ENCODE measurements at regions not wholly inside any gene's neighbourhood (a gene's known extent, or its start where the extent isn't known, plus 50 kb on each side); places are given as distances from the start of the nearest gene placed in this dataset.
"Not testable (repeated sequence)": the region's sequence is repeated elsewhere in the genome, so short reads cannot be mapped to it uniquely, and the experiment has no call there.

GRCh38 chr1:5611851-5612250, 380.4 kb downstream of the NPHP4 start:
- TF ChIP-seq CTCF (IDR thresholded peaks at IDR 0.05): no peak
- TF ChIP-seq POLR2A (IDR thresholded peaks at IDR 0.05): no peak
- intact Hi-C loops (cut with DNase I; ENCODE audit: low total_unique reads): no loop called here
- peak; percentile 53 to 84 for DNase-seq (ENCODE audit: low spot score in 2 of 2)
- no peak overlapping the region for H3K4me3 ChIP-seq (ENCODE audit: low read depth, poor library complexity, severe bottlenecking)
- WGBS, 2 donors: 66 to 73% methylated on average over 3 of the region's 3 CpGs

DNA sequence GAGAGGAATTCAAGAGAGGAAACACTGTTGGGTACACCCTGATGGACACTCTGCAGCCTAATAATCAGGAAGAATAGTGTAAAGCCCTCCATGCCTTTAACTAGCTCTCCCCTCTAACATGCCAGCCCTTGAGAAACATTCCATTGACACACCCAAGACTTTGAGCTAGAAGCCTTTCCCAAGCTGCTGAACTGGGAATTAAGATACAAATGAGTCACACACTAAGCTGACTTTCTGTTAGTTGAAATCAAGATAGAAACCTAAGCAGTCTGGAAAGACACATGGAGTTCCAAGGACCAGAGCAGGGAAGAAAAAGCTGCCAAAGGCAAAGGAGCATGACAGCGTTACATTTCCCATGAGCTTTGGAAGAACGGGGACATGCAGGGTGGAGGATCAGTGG, 380.8 kb downstream of the NPHP4 start:
- no peak for TF ChIP-seq CTCF (IDR thresholded peaks at IDR 0.05)
- TF ChIP-seq POLR2A (IDR thresholded peaks at IDR 0.05): no peak
- 45 to 63% methylated on average over 2 of the region's 2 CpGs for WGBS, 2 donors
- no peak overlapping the region for H3K4me3 ChIP-seq (ENCODE audit: low read depth, poor library complexity, severe bottlenecking)
- intact Hi-C loops (cut with DNase I; ENCODE audit: low total_unique reads): no loop called here
- DNase-seq (ENCODE audit: low spot score in 2 of 2): no peak

DNA sequence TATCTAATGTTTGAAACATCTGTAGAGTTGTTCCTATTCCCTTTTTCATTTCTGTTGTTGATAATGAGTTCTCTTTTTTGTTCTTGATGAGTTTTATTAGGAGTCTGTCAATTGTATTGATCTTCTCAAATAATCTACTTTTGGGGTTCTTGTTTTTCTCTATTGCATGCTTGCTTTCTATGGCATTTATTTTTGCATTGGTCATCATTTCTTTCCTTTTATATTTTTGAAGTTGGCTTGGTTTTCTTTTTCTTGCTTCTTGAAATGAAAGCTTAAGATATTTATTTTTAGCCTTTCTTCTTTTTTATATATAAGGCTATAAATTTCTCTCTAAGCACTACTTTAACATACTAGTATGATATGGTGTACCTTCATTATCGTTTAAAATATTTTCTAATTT, 381.8 kb downstream of the NPHP4 start:
- TF ChIP-seq CTCF (IDR thresholded peaks at IDR 0.05): no peak
- TF ChIP-seq POLR2A (IDR thresholded peaks at IDR 0.05): no peak
- 79 to 82% methylated on average over 1 of the region's 1 CpG for WGBS, 2 donors

GRCh38 chr1:5603353-5604104, 388.7 kb downstream of the NPHP4 start:
- intact Hi-C loops (cut with DNase I; ENCODE audit: low total_unique reads): no loop called here
- TF ChIP-seq CTCF (IDR thresholded peaks at IDR 0.05) (no peak), POLR2A (IDR thresholded peaks at IDR 0.05) (no peak)

More for the DNA sequence above, 381.8 kb downstream of the NPHP4 start:
- intact Hi-C loops (cut with DNase I; ENCODE audit: low total_unique reads): no loop called here
- no peak overlapping the region for H3K4me3 ChIP-seq (ENCODE audit: low read depth, poor library complexity, severe bottlenecking)
- DNase-seq (ENCODE audit: low spot score in 2 of 2): no peak

GRCh38 chr1:5602718-5603117, 389.5 kb downstream of the NPHP4 start:
- DNase-seq (ENCODE audit: low spot score in 2 of 2); H3K4me3 ChIP-seq (ENCODE audit: low read depth, poor library complexity, severe bottlenecking); intact Hi-C loops (cut with DNase I; ENCODE audit: low total_unique reads): not testable (repeated sequence)
- 46 to 63% methylated on average over 5 of the region's 5 CpGs for WGBS, 2 donors

More at GRCh38 chr1:5603353-5604104, 388.7 kb downstream of the NPHP4 start:
- no peak overlapping the region for H3K4me3 ChIP-seq (ENCODE audit: low read depth, poor library complexity, severe bottlenecking)
- WGBS, 2 donors: 83 to 89% methylated on average over 3 of the region's 3 CpGs
- DNase-seq (ENCODE audit: low spot score in 2 of 2): no peak

GRCh38 chr1:5601516-5601915, 390.7 kb downstream of the NPHP4 start:
- WGBS, 2 donors: 81 to 83% methylated on average over 21 of the region's 21 CpGs
- no peak overlapping the region for H3K4me3 ChIP-seq (ENCODE audit: low read depth, poor library complexity, severe bottlenecking)
- no peak for DNase-seq (ENCODE audit: low spot score in 2 of 2)
- no peak for TF ChIP-seq CTCF (IDR thresholded peaks at IDR 0.05)
- TF ChIP-seq POLR2A (IDR thresholded peaks at IDR 0.05): no peak
- intact Hi-C loops (cut with DNase I; ENCODE audit: low total_unique reads): no loop called here

All from lower leg skin (tissue), 4 donors.